Posterior vena cava (tissue), 2 donors: ENCODE measurements at regions not wholly inside any gene's neighbourhood (a gene's known extent, or its start where the extent isn't known, plus 50 kb on each side); places are given as distances from the start of the nearest gene placed in this dataset.
"Not testable (repeated sequence)": the region's sequence is repeated elsewhere in the genome, so short reads cannot be mapped to it uniquely, and the experiment has no call there.

Experiments
- DNase-seq: peaks from one replicate; pipeline ENCODE4 v3.0.0-alpha.2; 2020; ENCODE audit warnings: low spot score
- intact Hi-C, 2 donors: fragments of 100-400 bp; cut with DNase I; formaldehyde crosslinking; loops; one replicate each; pipeline versions ENCODE4 v1.14.1 to v1.14.2; 2022 to 2023
- donor health status: DM: yes; HTN: yes; CAD: no.
- donor health status: DM: yes; HTN: yes; CAD: no.

GRCh38 chr3:72075848-72076247 lies 290.9 kb upstream of the PROK2 start:
- intact Hi-C loops, DNase-seq: not testable (repeated sequence)

GRCh38 chr3:72071624-72072023 lies 286.7 kb upstream of the PROK2 start:
- DNase-seq, result no peak
- intact Hi-C loops, result no loop called here

GRCh38 chr3:72070005-72070404 lies 285.1 kb upstream of the PROK2 start:
- intact Hi-C loops, result no loop called here
- no peak for DNase-seq

- intact Hi-C loops, result no loop called here
- no peak for DNase-seq
Observed at GRCh38 chr3:72069543-72069942, 284.6 kb upstream of the PROK2 start.

GRCh38 chr3:72068621-72069020 lies 283.7 kb upstream of the PROK2 start:
- DNase-seq, result no peak
- intact Hi-C loops, result no loop called here

- no peak for DNase-seq
- intact Hi-C loops, result no loop called here
Observed at GRCh38 chr3:72067721-72068120, 282.8 kb upstream of the PROK2 start.

GRCh38 chr3:72065872-72066641 lies 281.1 kb upstream of the PROK2 start:
- intact Hi-C loops, result no loop called here
- no peak for DNase-seq

- intact Hi-C loops, result no loop called here
- no peak for DNase-seq
Observed at GRCh38 chr3:72065236-72065635, 280.3 kb upstream of the PROK2 start.

- intact Hi-C loops, DNase-seq: not testable (repeated sequence)
Observed at GRCh38 chr3:72064727-72065126, 279.8 kb upstream of the PROK2 start.

GRCh38 chr3:72062017-72062416 lies 277.1 kb upstream of the PROK2 start:
- no peak for DNase-seq
- intact Hi-C loops, result no loop called here

- intact Hi-C loops, result no loop called here
- DNase-seq, result no peak
Observed at GRCh38 chr3:72060447-72061034, 275.6 kb upstream of the PROK2 start.

GRCh38 chr3:72058493-72059081 lies 273.6 kb upstream of the PROK2 start:
- intact Hi-C loops, result no loop called here
- no peak for DNase-seq

- DNase-seq, result no peak
- intact Hi-C loops, result no loop called here
Observed at GRCh38 chr3:72055436-72055835, 270.5 kb upstream of the PROK2 start.

GRCh38 chr3:72054976-72055375 lies 270.0 kb upstream of the PROK2 start:
- intact Hi-C loops, result no loop called here
- no peak for DNase-seq

- intact Hi-C loops, result no loop called here
- no peak for DNase-seq
Observed at GRCh38 chr3:72052841-72053409, 268.0 kb upstream of the PROK2 start.

- intact Hi-C loops, result no loop called here
- no peak for DNase-seq
Observed at GRCh38 chr3:72050771-72051170, 265.8 kb upstream of the PROK2 start.

- DNase-seq, result no peak
- intact Hi-C loops, result no loop called here
Observed at GRCh38 chr3:72050048-72050632, 265.2 kb upstream of the PROK2 start.

GRCh38 chr3:72049300-72049699 lies 264.4 kb upstream of the PROK2 start:
- intact Hi-C loops, result no loop called here
- no peak for DNase-seq

GRCh38 chr3:72048873-72049272 lies 263.9 kb upstream of the PROK2 start:
- intact Hi-C loops, result no loop called here
- DNase-seq, result no peak

GRCh38 chr3:72047221-72047871 lies 262.4 kb upstream of the PROK2 start:
- DNase-seq, result no peak
- intact Hi-C loops, result no loop called here
